ENCODE measurements at regions not wholly inside any gene's neighbourhood (a gene's known extent, or its start where the extent isn't known, plus 50 kb on each side); places are given as distances from the start of the nearest gene placed in this dataset.

DNA sequence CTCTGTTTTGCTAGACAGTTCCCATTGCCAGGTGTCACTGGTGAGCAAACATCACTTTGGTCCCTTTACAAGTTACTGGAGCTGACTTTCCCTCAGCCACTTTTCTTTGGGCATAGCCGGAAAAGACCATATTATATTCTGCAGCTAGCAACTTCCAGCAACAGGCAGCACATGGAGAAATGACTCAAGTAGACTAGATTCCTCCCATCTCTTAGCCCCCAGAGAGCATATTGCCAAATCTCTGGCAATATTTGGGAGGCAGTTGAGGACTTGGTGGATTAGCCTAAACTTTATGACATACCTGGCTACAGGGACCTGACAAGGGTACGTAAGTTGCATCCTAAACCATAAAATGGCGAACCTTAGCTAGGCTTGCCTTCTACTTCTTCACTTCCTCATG is 204.7 kb upstream of the MPDZ start:
- FAIRE-seq (no peak), DNase-seq (ENCODE audit: extremely low read depth in 1 of 4, low spot score in 3 of 4) (no peak), ATAC-seq (no peak)
- no peaks in the 10 kb centered on the region for H3K27me3 ChIP-seq (ENCODE audit: control insufficient read depth in 2 of 2, insufficient read depth in 2 of 2, low read length in 2 of 2)
- BruUV-seq (replicated peaks): no TSS peak
- intact Hi-C loops (cut with micrococcal nuclease): no loop called here
- no peak overlapping the region for H3K4me2 ChIP-seq (ENCODE audit: insufficient read depth, low read length)
- CTCF ChIA-PET (ENCODE audit: low intra/inter-chr PET ratio): no interaction called here
- in situ Hi-C loops (cut with MboI): no loop called here
- no peaks in the 10 kb centered on the region for H3K36me3 ChIP-seq (ENCODE audit: control insufficient read depth, insufficient read depth, low read length)
- H3K27ac ChIP-seq (ENCODE audit: extremely low read depth, low read depth, low read length): no peak overlapping the region
- H3K9me1 ChIP-seq (ENCODE audit: control insufficient read depth, insufficient read depth, low read length): no peaks in the 10 kb centered on the region
- H2AFZ ChIP-seq (ENCODE audit: low read depth, low read length): no peak overlapping the region
- no peak for TF ChIP-seq KLF13 (tag; IDR thresholded peaks at IDR 0.05; ENCODE audit: borderline replicate concordance, low read depth)
- TF ChIP-seq KDM2B (CRISPR knock-in tag; IDR thresholded peaks at IDR 0.05): no peak
- TF ChIP-seq ESRRB (CRISPR knock-in tag; IDR thresholded peaks at IDR 0.05; ENCODE audit: borderline replicate concordance): no peak
- no peak for TF ChIP-seq MTA2 (IDR thresholded peaks at IDR 0.05; ENCODE audit: low read depth)
- TF ChIP-seq ZNF239 (CRISPR knock-in tag; IDR thresholded peaks at IDR 0.05): no peak
- no peak for TF ChIP-seq ZC3H11A (IDR thresholded peaks at IDR 0.05; ENCODE audit: low read depth, low read length)
- no peak for TF ChIP-seq ZNF407 (IDR thresholded peaks at IDR 0.05; ENCODE audit: low read depth)
- no peaks in the 10 kb centered on the region for H3K79me2 ChIP-seq (ENCODE audit: control insufficient read depth, insufficient read depth, low read length)
- H3K9me3 ChIP-seq (replicated peaks; ENCODE audit: control insufficient read depth, insufficient read depth, low read depth, low read length): no peaks in the 10 kb centered on the region
- WGBS (ENCODE audit: insufficient coverage, low coverage, missing lambda C conversion rate): 3% methylated on average over 3 of the region's 3 CpGs
- H3K9ac ChIP-seq (ENCODE audit: insufficient read depth in 1 of 2, low read depth in 2 of 2, low read length in 2 of 2): no peak overlapping the region
- H3K4me3 ChIP-seq: no peak overlapping the region
- POLR2A ChIA-PET: no interaction called here
- H3K4me1 ChIP-seq (replicated peaks in 1 of 2; ENCODE audit: control insufficient read depth in 2 of 2, insufficient read depth in 2 of 2, low read length in 2 of 2): no peaks in the 10 kb centered on the region
- H4K20me1 ChIP-seq (replicated peaks; ENCODE audit: control insufficient read depth, insufficient read depth, low read length): no peaks in the 10 kb centered on the region

Data from K562 (cell line).